ENCODE measurements at regions not wholly inside any gene's neighbourhood (a gene's known extent, or its start where the extent isn't known, plus 50 kb on each side); places are given as distances from the start of the nearest gene placed in this dataset.

- TF ChIP-seq CTCF (conservative IDR thresholded peaks at IDR 0.05) (no peak), EZH2 (IDR thresholded peaks at IDR 0.05; ENCODE audit: low read depth) (no peak)
These were observed 59.6 kb upstream of the LTBP1 start for GRCh38 chr2:32887125-32887524.
